ENCODE measurements at regions not wholly inside any gene's neighbourhood (a gene's known extent, or its start where the extent isn't known, plus 50 kb on each side); places are given as distances from the start of the nearest gene placed in this dataset.

GRCh38 chr2:122031544-122032263, 276.3 kb downstream of the TSN start:
- Histone ChIP-seq H3K79me2 (ENCODE audit: insufficient read depth, low read length) (no peaks in the 10 kb centered on the region), H3K27me3 (ENCODE audit: control insufficient read depth in 2 of 2, insufficient read depth in 2 of 2, low read length in 2 of 2) (no peaks in the 10 kb centered on the region), H2AFZ (ENCODE audit: insufficient read depth, low read depth, low read length, poor library complexity, severe bottlenecking) (no peak overlapping the region), H3K4me3 (replicated peaks in 1 of 3; ENCODE audit: low read depth in 2 of 3, low read length in 3 of 3) (no peak overlapping the region), H3K4me1 (ENCODE audit: control insufficient read depth in 1 of 2, insufficient read depth in 2 of 2, low read length in 2 of 2) (no peaks in the 10 kb centered on the region), H3K9ac (ENCODE audit: insufficient read depth, low read length, poor library complexity, severe bottlenecking) (no peak overlapping the region), H3K27ac (ENCODE audit: low read depth in 1 of 2, low read length in 2 of 2) (no peak overlapping the region), H4K20me1 (ENCODE audit: insufficient read depth, low read length) (no peaks in the 10 kb centered on the region), H3K36me3 (replicated peaks in 1 of 2; ENCODE audit: control insufficient read depth in 1 of 2, insufficient read depth in 2 of 2, low read length in 2 of 2) (no peaks in the 10 kb centered on the region), H3K9me3 (replicated peaks in 1 of 2; ENCODE audit: control insufficient read depth in 1 of 2, insufficient read depth in 1 of 2, low read length in 2 of 2) (no peaks in the 10 kb centered on the region), H3K4me2 (replicated peaks; ENCODE audit: extremely low read depth, low read length, poor library complexity, severe bottlenecking) (no peak overlapping the region)
- peaks cover 5% of the 10 kb centered on the region for H3K4me1 Mint-ChIP-seq
- intact Hi-C loops (cut with micrococcal nuclease): no loop called here
- H3K27ac Mint-ChIP-seq: no peak overlapping the region
- no peaks in the 10 kb centered on the region for H3K36me3 Mint-ChIP-seq
- H3K27me3 Mint-ChIP-seq (ENCODE audit: low read depth in 3 of 3): peaks cover 2 to 15% (median 12%) of the 10 kb centered on the region in 3 donors
- DNase-seq: no peak
- H3K4me3 Mint-ChIP-seq: no peak overlapping the region
- WGBS (ENCODE audit: insufficient coverage): 67% methylated on average over 9 of the region's 10 CpGs
- TF ChIP-seq, protein P1, sequence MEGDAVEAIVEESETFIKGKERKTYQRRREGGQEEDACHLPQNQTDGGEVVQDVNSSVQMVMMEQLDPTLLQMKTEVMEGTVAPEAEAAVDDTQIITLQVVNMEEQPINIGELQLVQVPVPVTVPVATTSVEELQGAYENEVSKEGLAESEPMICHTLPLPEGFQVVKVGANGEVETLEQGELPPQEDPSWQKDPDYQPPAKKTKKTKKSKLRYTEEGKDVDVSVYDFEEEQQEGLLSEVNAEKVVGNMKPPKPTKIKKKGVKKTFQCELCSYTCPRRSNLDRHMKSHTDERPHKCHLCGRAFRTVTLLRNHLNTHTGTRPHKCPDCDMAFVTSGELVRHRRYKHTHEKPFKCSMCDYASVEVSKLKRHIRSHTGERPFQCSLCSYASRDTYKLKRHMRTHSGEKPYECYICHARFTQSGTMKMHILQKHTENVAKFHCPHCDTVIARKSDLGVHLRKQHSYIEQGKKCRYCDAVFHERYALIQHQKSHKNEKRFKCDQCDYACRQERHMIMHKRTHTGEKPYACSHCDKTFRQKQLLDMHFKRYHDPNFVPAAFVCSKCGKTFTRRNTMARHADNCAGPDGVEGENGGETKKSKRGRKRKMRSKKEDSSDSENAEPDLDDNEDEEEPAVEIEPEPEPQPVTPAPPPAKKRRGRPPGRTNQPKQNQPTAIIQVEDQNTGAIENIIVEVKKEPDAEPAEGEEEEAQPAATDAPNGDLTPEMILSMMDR (IDR thresholded peaks at IDR 0.05): no peak
- peaks cover 0 to 3% (median 0%) of the 10 kb centered on the region in 7 donors for H3K9me3 Mint-ChIP-seq

- Histone ChIP-seq H3K79me2 (ENCODE audit: insufficient read depth, low read length) (no peaks in the 10 kb centered on the region), H3K4me1 (ENCODE audit: control insufficient read depth in 1 of 2, insufficient read depth in 2 of 2, low read length in 2 of 2) (no peaks in the 10 kb centered on the region), H3K9me3 (replicated peaks in 1 of 2; ENCODE audit: control insufficient read depth in 1 of 2, insufficient read depth in 1 of 2, low read length in 2 of 2) (no peaks in the 10 kb centered on the region), H4K20me1 (ENCODE audit: insufficient read depth, low read length) (no peaks in the 10 kb centered on the region), H3K36me3 (replicated peaks in 1 of 2; ENCODE audit: control insufficient read depth in 1 of 2, insufficient read depth in 2 of 2, low read length in 2 of 2) (no peaks in the 10 kb centered on the region), H3K9ac (ENCODE audit: insufficient read depth, low read length, poor library complexity, severe bottlenecking) (no peak overlapping the region), H3K27me3 (ENCODE audit: control insufficient read depth in 2 of 2, insufficient read depth in 2 of 2, low read length in 2 of 2) (no peaks in the 10 kb centered on the region), H3K4me3 (replicated peaks in 1 of 3; ENCODE audit: low read depth in 2 of 3, low read length in 3 of 3) (no peak overlapping the region), H2AFZ (ENCODE audit: insufficient read depth, low read depth, low read length, poor library complexity, severe bottlenecking) (no peak overlapping the region), H3K4me2 (replicated peaks; ENCODE audit: extremely low read depth, low read length, poor library complexity, severe bottlenecking) (no peak overlapping the region), H3K27ac (ENCODE audit: low read depth in 1 of 2, low read length in 2 of 2) (no peak overlapping the region)
- Mint-ChIP-seq H3K36me3 (no peaks in the 10 kb centered on the region), H3K27ac (no peak overlapping the region), H3K4me3 (no peak overlapping the region), H3K9me3 (peaks cover 0 to 3% (median 0%) of the 10 kb centered on the region in 7 donors), H3K27me3 (ENCODE audit: low read depth in 3 of 3) (peaks cover 2 to 17% (median 12%) of the 10 kb centered on the region in 3 donors), H3K4me1 (peaks cover 5% of the 10 kb centered on the region)
- no peak for DNase-seq
- intact Hi-C loops (cut with micrococcal nuclease): no loop called here
- TF ChIP-seq, protein P1 (IDR thresholded peaks at IDR 0.05): no peak
- WGBS (ENCODE audit: insufficient coverage): 92% methylated on average over 4 of the region's 6 CpGs
These were observed 276.8 kb downstream of the TSN start for GRCh38 chr2:122032264-122032645.
